H1 (cell line): ENCODE measurements at regions not wholly inside any gene's neighbourhood (a gene's known extent, or its start where the extent isn't known, plus 50 kb on each side); places are given as distances from the start of the nearest gene placed in this dataset.

Experiments used
- CTCF ChIA-PET: fragments of 300-600 bp; sonication (Branson Sonifier 250); formaldehyde crosslinking; loops from one replicate; lab custom pipeline; 2021; ENCODE audit not compliant: partially characterized antibody; lab: Charles Lee
- POLR2A ChIA-PET: fragments of 300-600 bp; sonication (Branson Sonifier 250); formaldehyde crosslinking; loops from one replicate; lab custom pipeline; 2021; ENCODE audit warnings: inconsistent platforms; ENCODE audit not compliant: partially characterized antibody; lab: Charles Lee
- DNase-seq, 2 experiments: peaks; one replicate each; pipeline versions ENCODE4 v3.0.0 to v3.0.0-alpha.2; 2010 to 2022; ENCODE audit warnings: low spot score in 2 of 2, low read depth in 1 of 2, mixed read lengths in 1 of 2
- FAIRE-seq: peaks from 2 replicates; lab custom pipeline; 2011; peaks lifted over from hg19 to GRCh38; lab: Jason Lieb, UNC
- H2AFZ ChIP-seq: 2 replicates; pipeline ENCODE4 v1.8.1; 2012; ENCODE audit warnings: low read length, inconsistent platforms
- H2AK5ac ChIP-seq: 2 replicates; pipeline ENCODE4 v1.6.1; 2013; ENCODE audit warnings: low read depth, low read length
- H2BK120ac ChIP-seq: replicated peaks from 2 replicates; pipeline ENCODE3; 2013; ENCODE audit warnings: low read depth, low read length, inconsistent platforms
- H2BK12ac ChIP-seq: 2 replicates; pipeline ENCODE4 v1.6.1; 2013; ENCODE audit warnings: low read depth, low read length
- H2BK15ac ChIP-seq: 2 replicates; pipeline ENCODE4 v1.6.1; 2013; ENCODE audit warnings: low read length
- H2BK20ac ChIP-seq: 2 replicates; pipeline ENCODE4 v1.6.1; 2013; ENCODE audit warnings: low read length
- H2BK5ac ChIP-seq: 2 replicates; pipeline ENCODE4 v1.6.1; 2013; ENCODE audit warnings: low read depth, low read length
- H3K14ac ChIP-seq: 2 replicates; pipeline ENCODE4 v1.6.1; 2013; ENCODE audit warnings: inconsistent platforms; ENCODE audit not compliant: insufficient read length
- H3K18ac ChIP-seq: 2 replicates; pipeline ENCODE4 v1.6.1; 2013; ENCODE audit warnings: low read length; ENCODE audit errors: extremely low read depth
- H3K23ac ChIP-seq: 2 replicates; pipeline ENCODE4 v1.6.1; 2013; ENCODE audit warnings: inconsistent platforms; ENCODE audit not compliant: insufficient read length
- H3K23me2 ChIP-seq: 2 replicates; pipeline ENCODE4 v1.6.1; 2013; ENCODE audit warnings: low read depth, low read length
- H3K27ac ChIP-seq: 2 replicates; pipeline ENCODE4 v1.6.1; 2011; ENCODE audit warnings: low read depth, low read length, inconsistent platforms
- H3K27me3 ChIP-seq, 4 experiments: replicated peaks in 1 of 4; 1 replicate in 1 of 4; 2 replicates in 3 of 4; pipeline versions ENCODE4 v1.6.1 to v1.8.1; 2011 to 2013; ENCODE audit warnings: low read length in 3 of 4, mild to moderate bottlenecking in 3 of 4, inconsistent platforms in 2 of 4, mixed read lengths in 2 of 4, moderate library complexity in 1 of 4; ENCODE audit not compliant: control insufficient read depth in 3 of 4, insufficient read depth in 3 of 4; ENCODE audit errors: extremely low read depth in 1 of 4
- H3K36me3 ChIP-seq, 4 experiments: 2 replicates each; pipeline versions ENCODE4 v1.6.1 to v1.8.1; 2011 to 2013; ENCODE audit warnings: mild to moderate bottlenecking in 4 of 4, low read length in 3 of 4, moderate library complexity in 2 of 4, control low read depth in 1 of 4, inconsistent platforms in 1 of 4; ENCODE audit not compliant: insufficient read depth in 4 of 4, control insufficient read depth in 2 of 4
- H3K4ac ChIP-seq: replicated peaks from 2 replicates; pipeline ENCODE3; 2013; ENCODE audit warnings: low read length, low read depth, mixed read lengths, inconsistent platforms; ENCODE audit not compliant: insufficient read length
- H3K4me1 ChIP-seq, 4 experiments: replicated peaks in 1 of 4; 1 replicate in 1 of 4; 2 replicates in 3 of 4; pipeline versions ENCODE4 v1.6.1 to v1.8.1; 2011 to 2013; ENCODE audit warnings: low read length in 3 of 4, inconsistent platforms in 2 of 4, mixed read lengths in 1 of 4; ENCODE audit not compliant: insufficient read depth in 4 of 4, control insufficient read depth in 3 of 4
- H3K4me2 ChIP-seq, 2 experiments: 2 replicates each; pipeline versions ENCODE4 v1.6.1 to v1.8.1; 2011 to 2013; ENCODE audit warnings: low read depth in 2 of 2, low read length in 2 of 2, control low read depth in 1 of 2, inconsistent platforms in 1 of 2, mild to moderate bottlenecking in 1 of 2; ENCODE audit not compliant: insufficient read depth in 1 of 2
- H3K4me3 ChIP-seq, 4 experiments: fragments of 200-600, 300-600 bp in 1 of 4; sonication (generic), shearing (Covaris generic), sonication (Bioruptor Twin) in 1 of 4; 2 replicates each; pipeline versions ENCODE4 v1.5.1 to v1.8.1; 2011 to 2016; ENCODE audit warnings: low read length in 4 of 4, low read depth in 3 of 4, control low read depth in 2 of 4, inconsistent platforms in 2 of 4, mild to moderate bottlenecking in 2 of 4, mixed read lengths in 1 of 4, moderate library complexity in 1 of 4; ENCODE audit not compliant: insufficient read depth in 2 of 4; ENCODE audit errors: extremely low read depth in 1 of 4
- H3K56ac ChIP-seq: replicated peaks from 2 replicates; pipeline ENCODE3; 2013; ENCODE audit warnings: low read depth, mild to moderate bottlenecking, mixed read lengths, low read length, inconsistent platforms; ENCODE audit not compliant: insufficient read length
- H3K79me1 ChIP-seq: 2 replicates; pipeline ENCODE4 v1.6.1; 2013; ENCODE audit warnings: low read depth, low read length, control low read depth
- H3K79me2 ChIP-seq, 2 experiments: 2 replicates each; pipeline versions ENCODE4 v1.6.1 to v1.8.1; 2012 to 2013; ENCODE audit warnings: low read length in 2 of 2, mild to moderate bottlenecking in 2 of 2, inconsistent platforms in 1 of 2; ENCODE audit not compliant: insufficient read depth in 2 of 2, control insufficient read depth in 1 of 2
- H3K9ac ChIP-seq, 4 experiments: replicated peaks in 1 of 4; 1 replicate in 1 of 4; 2 replicates in 3 of 4; pipeline versions ENCODE4 v1.6.1 to v1.8.1; 2011 to 2013; ENCODE audit warnings: low read depth in 3 of 4, low read length in 3 of 4, control low read depth in 2 of 4, mild to moderate bottlenecking in 2 of 4, moderate library complexity in 2 of 4, inconsistent platforms in 1 of 4; ENCODE audit errors: extremely low read depth in 1 of 4
- H3K9me3 ChIP-seq, 2 experiments: 2 replicates each; pipeline versions ENCODE4 v1.6.1 to v1.8.1; 2012 to 2013; ENCODE audit warnings: mild to moderate bottlenecking in 2 of 2, moderate library complexity in 2 of 2, control low read depth in 1 of 2, inconsistent platforms in 1 of 2, low read depth in 1 of 2, low read length in 1 of 2, mixed read lengths in 1 of 2; ENCODE audit not compliant: insufficient read depth in 2 of 2
- H4K20me1 ChIP-seq, 2 experiments: replicated peaks in 1 of 2; 2 replicates each; pipeline versions ENCODE3 to v1.8.1; 2011 to 2013; ENCODE audit warnings: inconsistent platforms in 2 of 2, low read length in 2 of 2, mild to moderate bottlenecking in 1 of 2; ENCODE audit not compliant: insufficient read depth in 2 of 2, control insufficient read depth in 1 of 2
- H4K5ac ChIP-seq: 2 replicates; pipeline ENCODE4 v1.6.1; 2013; ENCODE audit warnings: low read length, low read depth, mixed read lengths, inconsistent platforms; ENCODE audit not compliant: insufficient read length
- H4K8ac ChIP-seq: 2 replicates; pipeline ENCODE4 v1.8.0; 2013; ENCODE audit warnings: mild to moderate bottlenecking, moderate library complexity, low read length, inconsistent platforms; ENCODE audit not compliant: insufficient read depth; ENCODE audit errors: extremely low read depth
- H4K91ac ChIP-seq: replicated peaks from 2 replicates; pipeline ENCODE3; 2013; ENCODE audit warnings: low read length, mixed read lengths, inconsistent platforms; ENCODE audit not compliant: insufficient read length
- BRCA1 ChIP-seq: IDR thresholded peaks from 2 replicates; pipeline ENCODE4 v1.6.1; 2012; ENCODE audit warnings: low read depth, low read length, improper control_type of control experiment
- CBX5 ChIP-seq: fragments of 300-800, 300-1000 bp; sonication (generic); IDR thresholded peaks from 2 replicates; pipeline ENCODE4 v1.7.1; 2016; ENCODE audit warnings: antibody characterized with exemption, low read length, low read depth
- CTBP2 ChIP-seq: IDR thresholded peaks from 2 replicates; pipeline ENCODE4 v1.7.0; 2011; ENCODE audit warnings: borderline replicate concordance, mild to moderate bottlenecking, moderate library complexity, mixed read lengths, low read length; ENCODE audit not compliant: insufficient read depth, insufficient read length
- GTF2F1 ChIP-seq: IDR thresholded peaks from 2 replicates; pipeline ENCODE4 v1.6.1; 2012; ENCODE audit warnings: low read depth, low read length, improper control_type of control experiment, borderline replicate concordance
- HDAC6 ChIP-seq: IDR thresholded peaks from one replicate; pipeline ENCODE4 v1.7.1; 2012; ENCODE audit warnings: low read depth, mild to moderate bottlenecking, inconsistent platforms, low read length, moderate library complexity
- SP2 ChIP-seq: IDR thresholded peaks from 2 replicates; pipeline ENCODE4 v1.6.1; 2012; ENCODE audit warnings: mild to moderate bottlenecking, low read length, inconsistent platforms
- TAF1 ChIP-seq: IDR thresholded peaks from 2 replicates; pipeline ENCODE4 v1.6.1; 2011; ENCODE audit warnings: mild to moderate bottlenecking, low read depth, low read length
- TBP ChIP-seq: IDR thresholded peaks from 2 replicates; pipeline ENCODE4 v1.6.1; 2011; ENCODE audit warnings: low read depth, low read length, improper control_type of control experiment
- TEAD4 ChIP-seq: IDR thresholded peaks from 2 replicates; pipeline ENCODE4 v1.6.1; 2012; ENCODE audit warnings: low read depth, low read length, inconsistent platforms, mixed read lengths
- ZNF274 ChIP-seq: IDR thresholded peaks from 2 replicates; pipeline ENCODE4 v1.7.0; 2012; ENCODE audit warnings: low read length, borderline replicate concordance; ENCODE audit errors: extremely low read depth
- WGBS, 2 experiments: shearing (Covaris generic) in 1 of 2; methylation state at CpG; one replicate each; pipeline versions ENCODE4 v1.1.6 to v1.1.7; 2013 to 2015; ENCODE audit warnings: low lambda C conversion rate in 2 of 2, mixed read lengths in 2 of 2, inconsistent platforms in 1 of 2, low coverage in 1 of 2, missing lambda C conversion rate in 1 of 2; ENCODE audit not compliant: insufficient replicate concordance in 2 of 2, insufficient coverage in 1 of 2, insufficient read length in 1 of 2; ENCODE audit errors: extremely low coverage in 1 of 2, missing lambda C conversion rate in 1 of 2; 5-methylcytosine and 5-hydroxymethylcytosine counted together
- TF ChIP-seq, protein P1 (sequence below): IDR thresholded peaks from 2 replicates; pipeline ENCODE4 v1.6.1; 2011; ENCODE audit warnings: low read length, improper control_type of control experiment
- TF ChIP-seq, protein P2 (sequence below), 3 experiments: IDR thresholded peaks; 1 replicate in 2 of 3; 2 replicates in 1 of 3; pipeline versions ENCODE4 v1.5.1 to v1.6.1; 2011; ENCODE audit warnings: low read length in 3 of 3, mild to moderate bottlenecking in 3 of 3, inconsistent platforms in 2 of 3, low read depth in 1 of 3, moderate library complexity in 1 of 3; ENCODE audit not compliant: insufficient read depth in 1 of 3; ENCODE audit errors: control extremely low read depth in 1 of 3

DNA sequence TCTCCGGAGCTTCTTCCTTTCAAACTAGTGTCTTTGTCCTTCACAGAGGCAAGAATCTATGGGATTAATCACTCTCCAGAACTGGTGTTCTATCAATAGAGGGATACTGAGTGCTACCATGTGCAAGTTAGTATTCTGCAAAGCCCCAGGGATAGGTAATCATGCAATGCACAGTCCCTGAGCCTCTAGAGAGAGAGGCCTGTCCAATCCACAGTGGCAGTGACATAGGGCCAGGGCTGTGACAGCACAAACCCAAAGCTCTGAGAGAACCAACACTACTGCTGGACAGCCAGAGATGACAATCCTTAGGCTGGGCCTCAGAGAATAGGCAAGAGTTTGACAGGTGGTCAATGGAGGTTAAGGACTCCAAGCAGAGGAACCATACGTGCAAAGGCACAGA, 66.8 kb upstream of the USP47 start:
- Histone ChIP-seq H2AFZ (no peak overlapping the region), H3K27ac (no peak overlapping the region), H2BK12ac (no peak overlapping the region), H3K23ac (no peak overlapping the region), H2BK120ac (no peak overlapping the region), H2BK20ac (no peak overlapping the region), H3K9ac (no peak overlapping the region), H3K18ac (no peak overlapping the region), H3K14ac (no peak overlapping the region), H4K20me1 (no peaks in the 10 kb centered on the region), H4K91ac (no peak overlapping the region), H3K56ac (no peak overlapping the region), H3K27me3 (no peaks in the 10 kb centered on the region), H4K8ac (no peak overlapping the region), H2BK5ac (no peak overlapping the region), H2BK15ac (no peak overlapping the region), H3K36me3 (no peaks in the 10 kb centered on the region), H3K79me2 (no peaks in the 10 kb centered on the region), H3K4me2 (no peak overlapping the region), H4K5ac (no peak overlapping the region), H3K23me2 (no peaks in the 10 kb centered on the region), H3K4me1 (no peaks in the 10 kb centered on the region), H3K9me3 (no peaks in the 10 kb centered on the region), H3K4me3 (no peak overlapping the region), H2AK5ac (no peak overlapping the region), H3K4ac (no peak overlapping the region), H3K79me1 (no peaks in the 10 kb centered on the region)
- no peak for DNase-seq
- 91% methylated on average over 2 of the region's 2 CpGs; no CpG with 5 or more reads in 1 of the 2 experiments for WGBS, 2 experiments
- CTCF ChIA-PET, result interaction anchor here (0.6 to 3.9 kb wide), 2 partner anchors 12 to 154 kb away, joined by 3 to 33 read pairs; no protein-coding TSS in a partner anchor
- POLR2A ChIA-PET, result no interaction called here
- no peak for FAIRE-seq
- TF ChIP-seq, protein P1, sequence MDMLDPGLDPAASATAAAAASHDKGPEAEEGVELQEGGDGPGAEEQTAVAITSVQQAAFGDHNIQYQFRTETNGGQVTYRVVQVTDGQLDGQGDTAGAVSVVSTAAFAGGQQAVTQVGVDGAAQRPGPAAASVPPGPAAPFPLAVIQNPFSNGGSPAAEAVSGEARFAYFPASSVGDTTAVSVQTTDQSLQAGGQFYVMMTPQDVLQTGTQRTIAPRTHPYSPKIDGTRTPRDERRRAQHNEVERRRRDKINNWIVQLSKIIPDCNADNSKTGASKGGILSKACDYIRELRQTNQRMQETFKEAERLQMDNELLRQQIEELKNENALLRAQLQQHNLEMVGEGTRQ, result no peak
- TF ChIP-seq TEAD4 (no peak), SP2 (no peak), HDAC6 (no peak), TBP (no peak), TAF1 (no peak), CTBP2 (no peak), CBX5 (no peak), ZNF274 (no peak), BRCA1 (no peak), GTF2F1 (no peak)
- TF ChIP-seq, protein P2, sequence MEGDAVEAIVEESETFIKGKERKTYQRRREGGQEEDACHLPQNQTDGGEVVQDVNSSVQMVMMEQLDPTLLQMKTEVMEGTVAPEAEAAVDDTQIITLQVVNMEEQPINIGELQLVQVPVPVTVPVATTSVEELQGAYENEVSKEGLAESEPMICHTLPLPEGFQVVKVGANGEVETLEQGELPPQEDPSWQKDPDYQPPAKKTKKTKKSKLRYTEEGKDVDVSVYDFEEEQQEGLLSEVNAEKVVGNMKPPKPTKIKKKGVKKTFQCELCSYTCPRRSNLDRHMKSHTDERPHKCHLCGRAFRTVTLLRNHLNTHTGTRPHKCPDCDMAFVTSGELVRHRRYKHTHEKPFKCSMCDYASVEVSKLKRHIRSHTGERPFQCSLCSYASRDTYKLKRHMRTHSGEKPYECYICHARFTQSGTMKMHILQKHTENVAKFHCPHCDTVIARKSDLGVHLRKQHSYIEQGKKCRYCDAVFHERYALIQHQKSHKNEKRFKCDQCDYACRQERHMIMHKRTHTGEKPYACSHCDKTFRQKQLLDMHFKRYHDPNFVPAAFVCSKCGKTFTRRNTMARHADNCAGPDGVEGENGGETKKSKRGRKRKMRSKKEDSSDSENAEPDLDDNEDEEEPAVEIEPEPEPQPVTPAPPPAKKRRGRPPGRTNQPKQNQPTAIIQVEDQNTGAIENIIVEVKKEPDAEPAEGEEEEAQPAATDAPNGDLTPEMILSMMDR (IDR thresholded peaks at IDR 0.05; ENCODE audit: control extremely low read depth in 1 of 3, insufficient read depth in 1 of 3, low read depth in 1 of 3, low read length in 3 of 3), result no peak
